Right renal pelvis (tissue), 4 donors: ENCODE measurements at regions not wholly inside any gene's neighbourhood (a gene's known extent, or its start where the extent isn't known, plus 50 kb on each side); places are given as distances from the start of the nearest gene placed in this dataset.

Experiments
- DNase-seq, 4 donors: peaks; one replicate each; pipeline ENCODE4 v3.0.0-alpha.2; 2013; ENCODE audit warnings: low read depth in 4 of 4, low spot score in 3 of 4, missing footprints in 1 of 4

- no peak for DNase-seq
Measured at GRCh38 chr12:22740656-22741355, 115.8 kb downstream of the ETNK1 start.

GRCh38 chr12:22743700-22744099, 118.7 kb downstream of the ETNK1 start:
- DNase-seq = no peak

- no peak for DNase-seq
Measured at GRCh38 chr12:22744197-22744596, 119.2 kb downstream of the ETNK1 start.

GRCh38 chr12:22746720-22747119, 121.7 kb downstream of the ETNK1 start:
- DNase-seq = no peak

GRCh38 chr12:22755629-22756028, 130.7 kb downstream of the ETNK1 start:
- DNase-seq = no peak

GRCh38 chr12:22759769-22760674, 135.1 kb downstream of the ETNK1 start:
- DNase-seq = no peak

GRCh38 chr12:22765421-22766130, 140.6 kb downstream of the ETNK1 start:
- DNase-seq = no peak

- DNase-seq = no peak
Measured at GRCh38 chr12:22766911-22767420, 142.0 kb downstream of the ETNK1 start.

- no peak for DNase-seq
Measured at GRCh38 chr12:22781339-22781738, 156.4 kb downstream of the ETNK1 start.

- no peak for DNase-seq
Measured at GRCh38 chr12:22787557-22787956, 162.6 kb downstream of the ETNK1 start.

GRCh38 chr12:22788913-22789312, 163.9 kb downstream of the ETNK1 start:
- no peak for DNase-seq

- no peak for DNase-seq
Measured at GRCh38 chr12:22792138-22792537, 167.2 kb downstream of the ETNK1 start.

- no peak for DNase-seq
Measured at GRCh38 chr12:22794017-22794416, 169.0 kb downstream of the ETNK1 start.

GRCh38 chr12:22796941-22797630, 172.1 kb downstream of the ETNK1 start:
- DNase-seq = no peak

- no peak for DNase-seq
Measured at GRCh38 chr12:22797701-22798100, 172.7 kb downstream of the ETNK1 start.

GRCh38 chr12:22798116-22798515, 173.1 kb downstream of the ETNK1 start:
- DNase-seq = no peak

GRCh38 chr12:22799503-22799902, 174.5 kb downstream of the ETNK1 start:
- no peak for DNase-seq

GRCh38 chr12:22800332-22800731, 175.4 kb downstream of the ETNK1 start:
- no peak for DNase-seq

GRCh38 chr12:22802883-22803630, 178.1 kb downstream of the ETNK1 start:
- DNase-seq = no peak

GRCh38 chr12:22803725-22804124, 178.8 kb downstream of the ETNK1 start:
- no peak for DNase-seq
